Activated naive CD4-positive, alpha-beta T cell treated with anti-CD3 and anti-CD28 coated beads, Interleukin-2, amount 10 ng/mL, durations not matched to agents 7 days and 5 days (primary cell): ENCODE measurements at regions not wholly inside any gene's neighbourhood (a gene's known extent, or its start where the extent isn't known, plus 50 kb on each side); places are given as distances from the start of the nearest gene placed in this dataset.

Experiments
- CTCF ChIA-PET: fragments of 350-600 bp; sonication (Branson Sonifier 250); formaldehyde crosslinking; loops from one replicate; lab custom pipeline; 2021; ENCODE audit warnings: antibody characterized with exemption; lab: Charles Lee
- DNase-seq: peaks from one replicate; pipeline ENCODE4 v3.0.0-alpha.2; 2020
- H3K27ac Mint-ChIP-seq: one replicate; pipeline ENCODE4 v1.8.0; 2021; ENCODE audit warnings: mild to moderate bottlenecking, moderate library complexity, mixed read lengths
- H3K27me3 Mint-ChIP-seq: one replicate; pipeline ENCODE4 v1.8.0; 2021; ENCODE audit warnings: mild to moderate bottlenecking, mixed read lengths
- H3K36me3 Mint-ChIP-seq: one replicate; pipeline ENCODE4 v1.8.0; 2021; ENCODE audit warnings: mixed read lengths
- H3K4me1 Mint-ChIP-seq: one replicate; pipeline ENCODE4 v1.8.0; 2021; ENCODE audit warnings: mixed read lengths
- H3K4me3 Mint-ChIP-seq: one replicate; pipeline ENCODE4 v1.8.0; 2021; ENCODE audit warnings: mild to moderate bottlenecking, moderate library complexity, mixed read lengths
- H3K9me3 Mint-ChIP-seq: one replicate; pipeline ENCODE4 v1.8.0; 2021; ENCODE audit warnings: mixed read lengths

- no peaks in the 10 kb centered on the region for H3K4me1 Mint-ChIP-seq
- DNase-seq, result no peak
- peaks cover 29% of the 10 kb centered on the region for H3K27me3 Mint-ChIP-seq
- H3K27ac Mint-ChIP-seq, result no peak overlapping the region
- no peak overlapping the region for H3K4me3 Mint-ChIP-seq
- no peaks in the 10 kb centered on the region for H3K9me3 Mint-ChIP-seq
- H3K36me3 Mint-ChIP-seq, result no peaks in the 10 kb centered on the region
- CTCF ChIA-PET, result interaction anchor here (0.7 to 1.4 kb wide), 3 partner anchors 17 to 286 kb away, joined by 3 read pairs; no protein-coding TSS in a partner anchor
Observed at GRCh38 chr1:198072177-198072576, 84.6 kb upstream of the NEK7 start.

- Mint-ChIP-seq H3K36me3 (no peaks in the 10 kb centered on the region), H3K4me1 (no peaks in the 10 kb centered on the region), H3K9me3 (no peaks in the 10 kb centered on the region), H3K27me3 (peaks cover 20% of the 10 kb centered on the region), H3K27ac (no peak overlapping the region), H3K4me3 (no peak overlapping the region)
- DNase-seq, result no peak
- CTCF ChIA-PET, result interaction anchor here (1.4 kb wide), 1 partner anchor 13 kb away, joined by 4 read pairs; no protein-coding TSS in a partner anchor
Observed at GRCh38 chr1:198075296-198075695, 81.5 kb upstream of the NEK7 start.

- Mint-ChIP-seq H3K9me3 (no peaks in the 10 kb centered on the region), H3K4me3 (no peak overlapping the region), H3K27ac (no peak overlapping the region), H3K4me1 (no peaks in the 10 kb centered on the region), H3K27me3 (peaks cover 5% of the 10 kb centered on the region), H3K36me3 (no peaks in the 10 kb centered on the region)
- CTCF ChIA-PET, result no interaction called here
- no peak for DNase-seq
Observed at GRCh38 chr1:198079432-198079951, 77.3 kb upstream of the NEK7 start.

- Mint-ChIP-seq H3K9me3 (no peaks in the 10 kb centered on the region), H3K27ac (no peak overlapping the region), H3K27me3 (peaks cover 4% of the 10 kb centered on the region), H3K36me3 (no peaks in the 10 kb centered on the region), H3K4me1 (no peaks in the 10 kb centered on the region), H3K4me3 (no peak overlapping the region)
- no peak for DNase-seq
- CTCF ChIA-PET, result no interaction called here
Observed at GRCh38 chr1:198082576-198082975, 74.2 kb upstream of the NEK7 start.

- no peaks in the 10 kb centered on the region for H3K36me3 Mint-ChIP-seq
- CTCF ChIA-PET, result no interaction called here
- peaks cover 2% of the 10 kb centered on the region for H3K4me1 Mint-ChIP-seq
- no peak overlapping the region for H3K4me3 Mint-ChIP-seq
- H3K27ac Mint-ChIP-seq, result no peak overlapping the region
- no peaks in the 10 kb centered on the region for H3K9me3 Mint-ChIP-seq
- H3K27me3 Mint-ChIP-seq, result peaks cover 4% of the 10 kb centered on the region
- no peak for DNase-seq
Observed at GRCh38 chr1:198083549-198083948, 73.2 kb upstream of the NEK7 start.

GRCh38 chr1:198084241-198084908 is 72.4 kb upstream of the NEK7 start:
- Mint-ChIP-seq H3K4me3 (no peak overlapping the region), H3K9me3 (no peaks in the 10 kb centered on the region), H3K27ac (no peak overlapping the region), H3K36me3 (no peaks in the 10 kb centered on the region), H3K4me1 (peaks cover 6% of the 10 kb centered on the region), H3K27me3 (peaks cover 4% of the 10 kb centered on the region)
- CTCF ChIA-PET, result no interaction called here
- DNase-seq, result no peak

GRCh38 chr1:198086051-198086745 is 70.6 kb upstream of the NEK7 start:
- peaks cover 6% of the 10 kb centered on the region for H3K4me1 Mint-ChIP-seq
- H3K4me3 Mint-ChIP-seq, result no peak overlapping the region
- no peak overlapping the region for H3K27ac Mint-ChIP-seq
- H3K36me3 Mint-ChIP-seq, result no peaks in the 10 kb centered on the region
- CTCF ChIA-PET, result interaction anchor here (1.2 to 1.7 kb wide), 3 partner anchors 12 to 565 kb away, joined by 3 to 8 read pairs (median 4); no protein-coding TSS in a partner anchor
- no peaks in the 10 kb centered on the region for H3K9me3 Mint-ChIP-seq
- DNase-seq, result no peak
- H3K27me3 Mint-ChIP-seq, result peaks cover 4% of the 10 kb centered on the region

- no peak for DNase-seq
Observed at GRCh38 chr1:198087831-198088230, 69.0 kb upstream of the NEK7 start.

GRCh38 chr1:198088360-198089071 is 68.3 kb upstream of the NEK7 start:
- CTCF ChIA-PET, result interaction anchor here (0.8 to 1.1 kb wide), 6 partner anchors 13 to 375 kb away, joined by 3 to 5 read pairs (median 4); no protein-coding TSS in a partner anchor
- no peaks in the 10 kb centered on the region for H3K36me3 Mint-ChIP-seq
- peaks cover 4% of the 10 kb centered on the region for H3K27me3 Mint-ChIP-seq
- H3K4me1 Mint-ChIP-seq, result peaks cover 6% of the 10 kb centered on the region
- no peak overlapping the region for H3K4me3 Mint-ChIP-seq
- no peak overlapping the region for H3K27ac Mint-ChIP-seq
- no peaks in the 10 kb centered on the region for H3K9me3 Mint-ChIP-seq
- DNase-seq, result no peak

More at GRCh38 chr1:198087831-198088230, 69.0 kb upstream of the NEK7 start:
- CTCF ChIA-PET, result interaction anchor here (0.9 to 1.1 kb wide), 4 partner anchors 13 to 376 kb away, joined by 3 to 4 read pairs (median 4); no protein-coding TSS in a partner anchor
- Mint-ChIP-seq H3K4me1 (peaks cover 6% of the 10 kb centered on the region), H3K27me3 (peaks cover 4% of the 10 kb centered on the region), H3K9me3 (no peaks in the 10 kb centered on the region), H3K36me3 (no peaks in the 10 kb centered on the region), H3K4me3 (no peak overlapping the region), H3K27ac (no peak overlapping the region)

GRCh38 chr1:198096390-198096789 is 60.4 kb upstream of the NEK7 start:
- peaks cover 4% of the 10 kb centered on the region for H3K27me3 Mint-ChIP-seq
- H3K9me3 Mint-ChIP-seq, result no peaks in the 10 kb centered on the region
- H3K4me1 Mint-ChIP-seq, result no peaks in the 10 kb centered on the region
- no peak overlapping the region for H3K27ac Mint-ChIP-seq
- H3K36me3 Mint-ChIP-seq, result no peaks in the 10 kb centered on the region
- H3K4me3 Mint-ChIP-seq, result no peak overlapping the region
- CTCF ChIA-PET, result no interaction called here
- no peak for DNase-seq

- no peak for DNase-seq
- H3K27me3 Mint-ChIP-seq, result peaks cover 4% of the 10 kb centered on the region
- H3K4me3 Mint-ChIP-seq, result no peak overlapping the region
- H3K4me1 Mint-ChIP-seq, result peaks cover 12% of the 10 kb centered on the region
- H3K27ac Mint-ChIP-seq, result no peak overlapping the region
- no peaks in the 10 kb centered on the region for H3K36me3 Mint-ChIP-seq
- no peaks in the 10 kb centered on the region for H3K9me3 Mint-ChIP-seq
- CTCF ChIA-PET, result no interaction called here
Observed at GRCh38 chr1:198099755-198100154, 57.0 kb upstream of the NEK7 start.

GRCh38 chr1:198101716-198102453 is 54.9 kb upstream of the NEK7 start:
- H3K27me3 Mint-ChIP-seq, result peaks cover under 1% of the 10 kb centered on the region
- no peak overlapping the region for H3K4me3 Mint-ChIP-seq
- H3K4me1 Mint-ChIP-seq, result peaks cover 12% of the 10 kb centered on the region
- no peak for DNase-seq
- CTCF ChIA-PET, result interaction anchor here (0.8 kb wide), 1 partner anchor 11 kb away, joined by 5 read pairs; no protein-coding TSS in a partner anchor
- H3K36me3 Mint-ChIP-seq, result no peaks in the 10 kb centered on the region
- no peaks in the 10 kb centered on the region for H3K9me3 Mint-ChIP-seq
- H3K27ac Mint-ChIP-seq, result no peak overlapping the region

GRCh38 chr1:198102454-198102827 is 54.4 kb upstream of the NEK7 start:
- Mint-ChIP-seq H3K4me3 (no peak overlapping the region), H3K9me3 (no peaks in the 10 kb centered on the region)
- CTCF ChIA-PET, result interaction anchor here (0.9 to 1.3 kb wide), 2 partner anchors 51 to 52 kb away, joined by 4 read pairs; no protein-coding TSS in a partner anchor

More at GRCh38 chr1:198102454-198102827, 54.4 kb upstream of the NEK7 start:
- DNase-seq, result no peak
- Mint-ChIP-seq H3K36me3 (no peaks in the 10 kb centered on the region), H3K27ac (no peak overlapping the region), H3K27me3 (no peaks in the 10 kb centered on the region), H3K4me1 (peaks cover 12% of the 10 kb centered on the region)
